WERI-Rb-1 (cell line): ENCODE measurements at regions not wholly inside any gene's neighbourhood (a gene's known extent, or its start where the extent isn't known, plus 50 kb on each side); places are given as distances from the start of the nearest gene placed in this dataset.

Experiments used
- DNase-seq: peaks from one replicate; pipeline ENCODE4 v3.0.0-alpha.2; 2020
- H3K27ac ChIP-seq: fragments of 250-450 bp; sonication (Bioruptor Pico); 2 replicates; pipeline ENCODE4 v1.5.1; 2020; ENCODE audit warnings: mild to moderate bottlenecking, moderate library complexity
- H3K27me3 ChIP-seq: fragments of 250-450 bp; sonication (Bioruptor Pico); 2 replicates; pipeline ENCODE4 v1.5.1; 2021; ENCODE audit warnings: mild to moderate bottlenecking, low read depth, moderate library complexity; ENCODE audit not compliant: insufficient read depth, severe bottlenecking
- H3K36me3 ChIP-seq: fragments of 250-450 bp; sonication (Bioruptor Pico); 2 replicates; pipeline ENCODE4 v1.5.1; 2020; ENCODE audit warnings: mild to moderate bottlenecking, moderate library complexity
- H3K4me3 ChIP-seq: 2 replicates; pipeline ENCODE4 v1.5.1; 2011; ENCODE audit warnings: low read depth, mild to moderate bottlenecking, control low read depth, low read length
- H3K9me3 ChIP-seq: fragments of 250-450 bp; sonication (Bioruptor Pico); 2 replicates; pipeline ENCODE4 v1.5.1; 2021; ENCODE audit warnings: mild to moderate bottlenecking, moderate library complexity; ENCODE audit not compliant: severe bottlenecking
- CTCF ChIP-seq: IDR thresholded peaks from 2 replicates; pipeline ENCODE4 v1.5.1; 2011; ENCODE audit warnings: low read depth, mild to moderate bottlenecking, control low read depth, inconsistent platforms, low read length

- Histone ChIP-seq H3K27ac (no peak overlapping the region), H3K27me3 (no peaks in the 10 kb centered on the region), H3K36me3 (no peaks in the 10 kb centered on the region), H3K9me3 (no peaks in the 10 kb centered on the region), H3K4me3 (no peak overlapping the region)
- no peak for TF ChIP-seq CTCF
- no peak for DNase-seq
Measured at GRCh38 chr9:96126321-96126881, 175.6 kb downstream of the HSD17B3 start.

- H3K36me3 ChIP-seq, result no peaks in the 10 kb centered on the region
- H3K4me3 ChIP-seq, result no peak overlapping the region
- DNase-seq, result no peak
- no peaks in the 10 kb centered on the region for H3K27me3 ChIP-seq
- no peak for TF ChIP-seq CTCF
- H3K27ac ChIP-seq, result no peak overlapping the region
- no peaks in the 10 kb centered on the region for H3K9me3 ChIP-seq
Measured at GRCh38 chr9:96125624-96126023, 176.4 kb downstream of the HSD17B3 start.

DNA sequence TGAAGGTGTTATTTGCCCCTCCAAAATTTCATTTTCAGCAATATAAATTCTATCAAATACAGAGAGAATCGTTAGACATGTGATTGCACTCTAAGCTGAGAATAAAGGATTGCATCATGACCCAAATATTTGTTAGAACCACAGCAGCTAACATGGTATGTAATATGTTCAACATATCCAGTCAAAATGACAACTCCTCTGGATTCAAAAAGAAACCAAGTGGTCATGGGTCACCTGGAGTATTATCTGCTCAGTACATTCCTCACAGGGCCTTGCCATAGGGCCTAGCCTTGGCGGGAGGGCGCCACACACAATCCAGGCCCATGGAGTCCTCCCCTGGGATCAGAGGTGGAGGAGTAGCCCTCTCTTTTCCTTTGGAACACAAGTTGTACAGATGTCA lies 179.2 kb downstream of the HSD17B3 start:
- TF ChIP-seq CTCF, result no peak
- Histone ChIP-seq H3K9me3 (peaks cover 6% of the 10 kb centered on the region), H3K4me3 (no peak overlapping the region), H3K36me3 (no peaks in the 10 kb centered on the region), H3K27me3 (no peaks in the 10 kb centered on the region), H3K27ac (no peak overlapping the region)
- DNase-seq, result no peak

- H3K27me3 ChIP-seq, result no peaks in the 10 kb centered on the region
- peaks cover 6% of the 10 kb centered on the region for H3K9me3 ChIP-seq
- H3K4me3 ChIP-seq, result no peak overlapping the region
- TF ChIP-seq CTCF, result no peak
- DNase-seq, result no peak
- no peaks in the 10 kb centered on the region for H3K36me3 ChIP-seq
- H3K27ac ChIP-seq, result no peak overlapping the region
Measured at GRCh38 chr9:96122282-96122681, 179.7 kb downstream of the HSD17B3 start.

DNA sequence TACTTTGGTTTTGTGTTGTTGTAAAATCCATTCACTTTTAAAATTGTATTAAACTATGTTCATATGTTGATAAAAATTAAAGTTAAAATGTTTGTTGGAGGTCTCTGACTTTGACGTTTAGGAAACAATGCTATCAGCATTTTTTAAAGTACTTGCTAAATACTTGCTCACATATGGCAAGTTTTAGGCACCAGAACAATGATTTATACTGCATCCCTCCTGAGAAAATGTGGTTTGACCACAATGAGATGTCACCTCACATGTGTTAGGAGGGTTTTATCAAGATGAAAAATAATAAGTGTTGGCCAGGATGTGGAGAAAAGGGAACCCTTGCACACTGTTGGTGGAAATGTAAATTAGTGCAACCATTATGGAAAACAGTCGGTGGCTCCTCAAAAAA lies 180.8 kb downstream of the HSD17B3 start:
- H3K27ac ChIP-seq, result no peak overlapping the region
- no peak for DNase-seq
- peaks cover 6% of the 10 kb centered on the region for H3K9me3 ChIP-seq
- TF ChIP-seq CTCF, result no peak
- no peaks in the 10 kb centered on the region for H3K27me3 ChIP-seq
- H3K4me3 ChIP-seq, result no peak overlapping the region
- no peaks in the 10 kb centered on the region for H3K36me3 ChIP-seq

DNA sequence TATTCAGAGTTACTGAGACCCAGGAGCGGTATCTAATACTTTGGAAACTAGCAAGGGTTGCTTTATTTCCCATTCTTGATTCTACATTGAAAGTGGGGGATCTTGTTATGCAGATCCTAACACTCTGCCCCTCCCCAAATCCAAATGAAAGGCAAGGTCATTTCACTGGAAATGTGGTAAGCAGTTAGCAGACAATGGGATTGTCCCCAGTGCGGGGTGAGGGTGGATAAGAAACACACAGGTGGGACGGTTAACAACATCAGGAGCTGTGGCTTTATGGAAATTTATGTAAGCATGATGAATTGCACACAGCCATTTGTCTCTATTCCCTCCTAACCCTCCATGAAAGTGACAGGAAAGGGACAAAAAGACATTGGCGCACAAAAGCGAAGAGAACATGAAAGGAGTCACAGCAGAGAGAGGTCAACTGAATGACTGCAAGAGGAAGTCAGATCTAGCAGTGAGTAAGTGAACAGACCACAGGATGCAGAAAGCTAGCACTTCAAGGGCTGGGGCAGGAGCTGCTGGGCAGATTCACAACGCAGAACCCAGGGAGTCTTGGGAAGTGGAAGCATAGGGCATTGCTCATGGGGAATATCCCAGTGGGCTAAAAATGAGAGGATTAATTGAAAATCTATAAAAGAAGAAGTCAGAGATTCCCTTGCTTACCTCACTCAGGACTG lies 184.4 kb downstream of the HSD17B3 start:
- Histone ChIP-seq H3K4me3 (no peak overlapping the region), H3K9me3 (peaks cover 6% of the 10 kb centered on the region), H3K27ac (no peak overlapping the region), H3K36me3 (no peaks in the 10 kb centered on the region), H3K27me3 (no peaks in the 10 kb centered on the region)
- DNase-seq, result no peak
- TF ChIP-seq CTCF, result no peak
